SK-N-SH (cell line): ENCODE measurements at regions not wholly inside any gene's neighbourhood (a gene's known extent, or its start where the extent isn't known, plus 50 kb on each side); places are given as distances from the start of the nearest gene placed in this dataset.

Source experiments
- CTCF ChIA-PET: fragments of 300-600, 350-600 bp; formaldehyde crosslinking; extraction: SDS; loops from one replicate; lab custom pipeline; 2021; lab: Yijun Ruan, JAX
- POLR2A ChIA-PET: fragments of 350-600 bp; sonication (Branson Sonifier 250); formaldehyde crosslinking; extraction: SDS; loops from one replicate; lab custom pipeline; 2020; ENCODE audit warnings: antibody characterized with exemption, inconsistent platforms; lab: Yijun Ruan, JAX
- DNase-seq: peaks from one replicate; pipeline ENCODE4 v3.0.0; 2012
- H2AFZ ChIP-seq: fragments of 200-600 bp; sonication (generic); 2 replicates; pipeline ENCODE4 v1.8.1; 2016; ENCODE audit warnings: antibody characterized with exemption, mild to moderate bottlenecking, low read depth
- H3F3A ChIP-seq: fragments of 200-600 bp; sonication (generic); replicated peaks from 2 replicates; pipeline ENCODE3; 2016; ENCODE audit warnings: antibody characterized with exemption, mild to moderate bottlenecking; ENCODE audit not compliant: insufficient read depth
- H3K27ac ChIP-seq, 2 experiments: fragments of 200-500 bp in 1 of 2; fragments of 200-600 bp in 1 of 2; sonication (Bioruptor generic) in 1 of 2; sonication (generic), shearing (Covaris generic) in 1 of 2; 2 replicates each; pipeline versions ENCODE4 v1.5.1 to v1.6.1; 2014 to 2016; ENCODE audit warnings: low read depth in 2 of 2, inconsistent platforms in 1 of 2, low read length in 1 of 2, mild to moderate bottlenecking in 1 of 2, mixed read lengths in 1 of 2
- H3K27me3 ChIP-seq: fragments of 200-600 bp; sonication (generic), shearing (Covaris generic); 2 replicates; pipeline ENCODE4 v1.6.1; 2016; ENCODE audit warnings: mixed run types; ENCODE audit not compliant: insufficient read depth
- H3K36me3 ChIP-seq, 2 experiments: fragments of 200-500 bp in 1 of 2; fragments of 200-600 bp in 1 of 2; sonication (Bioruptor generic) in 1 of 2; sonication (generic) in 1 of 2; replicated peaks in 1 of 2; 2 replicates each; pipeline versions ENCODE3 to v1.5.1; 2014 to 2016; ENCODE audit warnings: low read length in 1 of 2, mild to moderate bottlenecking in 1 of 2; ENCODE audit not compliant: insufficient read depth in 2 of 2, control insufficient read depth in 1 of 2
- H3K4me1 ChIP-seq, 2 experiments: fragments of 200-500 bp in 1 of 2; fragments of 200-600 bp in 1 of 2; sonication (Bioruptor generic) in 1 of 2; sonication (generic), shearing (Covaris generic) in 1 of 2; 2 replicates each; pipeline versions ENCODE4 v1.5.1 to v1.6.1; 2014 to 2016; ENCODE audit warnings: low read depth in 1 of 2, low read length in 1 of 2, mixed run types in 1 of 2; ENCODE audit not compliant: insufficient read depth in 2 of 2, control insufficient read depth in 1 of 2
- H3K4me2 ChIP-seq: fragments of 200-600 bp; sonication (generic), shearing (Covaris generic); 2 replicates; pipeline ENCODE4 v1.6.1; 2017; ENCODE audit warnings: mixed run types
- H3K4me3 ChIP-seq, 2 experiments: fragments of 200-500 bp in 1 of 2; fragments of 200-600 bp in 1 of 2; sonication (Bioruptor generic) in 1 of 2; sonication (generic), shearing (Covaris generic) in 1 of 2; 2 replicates each; pipeline versions ENCODE4 v1.5.1 to v1.8.1; 2014 to 2016; ENCODE audit warnings: low read depth in 2 of 2, inconsistent platforms in 1 of 2, low read length in 1 of 2, mild to moderate bottlenecking in 1 of 2, mixed read lengths in 1 of 2, moderate library complexity in 1 of 2
- H3K79me2 ChIP-seq: fragments of 200-600 bp; sonication (generic); 2 replicates; pipeline ENCODE4 v1.8.1; 2017; ENCODE audit warnings: mild to moderate bottlenecking; ENCODE audit not compliant: insufficient read depth
- H3K9ac ChIP-seq: fragments of 200-600 bp; sonication (generic); 2 replicates; pipeline ENCODE4 v1.6.1; 2017; ENCODE audit warnings: mixed run types
- H3K9me2 ChIP-seq: fragments of 200-600 bp; sonication (generic); 2 replicates; pipeline ENCODE4 v1.6.1; 2017; ENCODE audit warnings: mixed run types
- H3K9me3 ChIP-seq: fragments of 200-600 bp; sonication (generic); 2 replicates; pipeline ENCODE4 v1.6.1; 2017; ENCODE audit warnings: mixed run types, mild to moderate bottlenecking, moderate library complexity
- H4K20me1 ChIP-seq: fragments of 200-600 bp; sonication (generic); 2 replicates; pipeline ENCODE4 v1.6.1; 2017; ENCODE audit warnings: mild to moderate bottlenecking, mixed run types; ENCODE audit not compliant: insufficient read depth
- CHD2 ChIP-seq: fragments of 150-350 bp; IDR thresholded peaks from 2 replicates; pipeline ENCODE4 v1.6.1; 2018; ENCODE audit warnings: low read length; ENCODE audit not compliant: partially characterized antibody
- FOXM1 ChIP-seq: IDR thresholded peaks from 2 replicates; pipeline ENCODE4 v1.4.0; 2012; ENCODE audit warnings: low read depth, mild to moderate bottlenecking
- TEAD4 ChIP-seq: IDR thresholded peaks from 2 replicates; pipeline ENCODE4 v1.4.0; 2012; ENCODE audit warnings: mild to moderate bottlenecking, borderline replicate concordance; ENCODE audit not compliant: insufficient read depth
- WGBS: methylation state at CpG from one replicate; pipeline ENCODE4 v1.1.6; 2017; ENCODE audit warnings: low lambda C conversion rate; 5-methylcytosine and 5-hydroxymethylcytosine counted together
- TF ChIP-seq, protein P1 (sequence below): fragments of 150-350 bp; IDR thresholded peaks from 2 replicates; pipeline ENCODE4 v1.6.1; 2016; ENCODE audit warnings: mild to moderate bottlenecking, low read depth, low read length
- TF ChIP-seq, protein P2 (sequence below): IDR thresholded peaks from 2 replicates; pipeline ENCODE4 v1.4.0; 2012; ENCODE audit warnings: low read depth, borderline replicate concordance
- TF ChIP-seq, protein P3 (sequence below): fragments of 150-350 bp; IDR thresholded peaks from 2 replicates; pipeline ENCODE4 v1.6.1; 2017; ENCODE audit warnings: antibody characterized with exemption, low read length, low read depth, borderline replicate concordance
- TF ChIP-seq, protein P4 (sequence below): IDR thresholded peaks from 2 replicates; pipeline ENCODE4 v1.6.1; 2012; ENCODE audit warnings: mild to moderate bottlenecking, low read depth, low read length, moderate library complexity

DNA sequence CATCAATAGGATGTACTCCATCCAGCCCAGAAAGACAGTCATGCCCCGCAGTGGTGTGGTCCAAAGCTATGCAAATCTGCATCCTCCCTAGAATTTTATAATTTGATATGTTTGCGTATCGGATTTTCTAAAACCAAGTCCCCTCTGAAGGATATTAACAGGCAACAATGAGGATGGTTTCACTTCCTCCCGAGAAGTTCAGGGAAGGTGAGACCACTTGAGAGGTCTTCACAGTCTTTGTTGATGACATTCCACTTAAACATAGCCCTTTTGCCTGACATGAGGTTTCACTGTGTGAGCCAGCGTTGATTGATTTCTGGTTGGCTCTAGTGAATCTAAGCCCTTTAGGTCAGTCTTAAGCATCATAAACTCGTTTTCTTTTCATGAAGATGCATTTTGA lies 276.1 kb downstream of the NR2F2 start (continued):
- TF ChIP-seq, protein P1, sequence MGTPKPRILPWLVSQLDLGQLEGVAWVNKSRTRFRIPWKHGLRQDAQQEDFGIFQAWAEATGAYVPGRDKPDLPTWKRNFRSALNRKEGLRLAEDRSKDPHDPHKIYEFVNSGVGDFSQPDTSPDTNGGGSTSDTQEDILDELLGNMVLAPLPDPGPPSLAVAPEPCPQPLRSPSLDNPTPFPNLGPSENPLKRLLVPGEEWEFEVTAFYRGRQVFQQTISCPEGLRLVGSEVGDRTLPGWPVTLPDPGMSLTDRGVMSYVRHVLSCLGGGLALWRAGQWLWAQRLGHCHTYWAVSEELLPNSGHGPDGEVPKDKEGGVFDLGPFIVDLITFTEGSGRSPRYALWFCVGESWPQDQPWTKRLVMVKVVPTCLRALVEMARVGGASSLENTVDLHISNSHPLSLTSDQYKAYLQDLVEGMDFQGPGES = no peak
- TF ChIP-seq TEAD4 (no peak), FOXM1 (no peak), CHD2 (no peak)
- TF ChIP-seq, protein P2, sequence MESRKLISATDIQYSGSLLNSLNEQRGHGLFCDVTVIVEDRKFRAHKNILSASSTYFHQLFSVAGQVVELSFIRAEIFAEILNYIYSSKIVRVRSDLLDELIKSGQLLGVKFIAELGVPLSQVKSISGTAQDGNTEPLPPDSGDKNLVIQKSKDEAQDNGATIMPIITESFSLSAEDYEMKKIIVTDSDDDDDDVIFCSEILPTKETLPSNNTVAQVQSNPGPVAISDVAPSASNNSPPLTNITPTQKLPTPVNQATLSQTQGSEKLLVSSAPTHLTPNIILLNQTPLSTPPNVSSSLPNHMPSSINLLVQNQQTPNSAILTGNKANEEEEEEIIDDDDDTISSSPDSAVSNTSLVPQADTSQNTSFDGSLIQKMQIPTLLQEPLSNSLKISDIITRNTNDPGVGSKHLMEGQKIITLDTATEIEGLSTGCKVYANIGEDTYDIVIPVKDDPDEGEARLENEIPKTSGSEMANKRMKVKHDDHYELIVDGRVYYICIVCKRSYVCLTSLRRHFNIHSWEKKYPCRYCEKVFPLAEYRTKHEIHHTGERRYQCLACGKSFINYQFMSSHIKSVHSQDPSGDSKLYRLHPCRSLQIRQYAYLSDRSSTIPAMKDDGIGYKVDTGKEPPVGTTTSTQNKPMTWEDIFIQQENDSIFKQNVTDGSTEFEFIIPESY = no peak
- TF ChIP-seq, protein P3, sequence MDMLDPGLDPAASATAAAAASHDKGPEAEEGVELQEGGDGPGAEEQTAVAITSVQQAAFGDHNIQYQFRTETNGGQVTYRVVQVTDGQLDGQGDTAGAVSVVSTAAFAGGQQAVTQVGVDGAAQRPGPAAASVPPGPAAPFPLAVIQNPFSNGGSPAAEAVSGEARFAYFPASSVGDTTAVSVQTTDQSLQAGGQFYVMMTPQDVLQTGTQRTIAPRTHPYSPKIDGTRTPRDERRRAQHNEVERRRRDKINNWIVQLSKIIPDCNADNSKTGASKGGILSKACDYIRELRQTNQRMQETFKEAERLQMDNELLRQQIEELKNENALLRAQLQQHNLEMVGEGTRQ = no peak

DNA sequence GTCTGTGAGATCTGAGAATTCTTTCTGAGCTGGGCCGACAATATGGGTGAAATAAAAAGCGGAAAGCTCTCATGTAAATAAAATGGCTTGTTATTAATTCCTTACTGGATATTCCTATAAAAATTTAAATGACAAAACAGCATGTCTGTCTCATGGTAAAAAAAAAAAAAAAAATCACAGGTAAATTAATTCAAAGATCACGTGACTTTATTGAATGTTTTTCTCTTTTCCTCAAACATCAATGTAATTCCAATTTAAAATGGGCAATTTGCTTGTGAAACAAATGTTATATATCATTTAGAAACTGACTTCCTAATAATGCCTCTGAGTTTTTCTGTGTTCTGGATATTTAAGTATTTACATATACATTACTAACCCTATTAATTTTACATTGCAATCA lies 280.3 kb downstream of the NR2F2 start:
- Histone ChIP-seq H3K4me3 (no peak overlapping the region), H4K20me1 (no peaks in the 10 kb centered on the region), H2AFZ (no peak overlapping the region), H3K9me2 (no peaks in the 10 kb centered on the region), H3K4me2 (no peak overlapping the region), H3F3A (no peaks in the 10 kb centered on the region), H3K9ac (no peak overlapping the region), H3K4me1 (no peaks in the 10 kb centered on the region), H3K9me3 (peaks cover 7% of the 10 kb centered on the region; the same call in 1 of the 2 replicates), H3K79me2 (no peaks in the 10 kb centered on the region), H3K27me3 (no peaks in the 10 kb centered on the region), H3K36me3 (no peaks in the 10 kb centered on the region), H3K27ac (no peak overlapping the region)
- no peak for DNase-seq
- ChIA-PET POLR2A (no interaction called here), CTCF (no interaction called here)
- TF ChIP-seq, protein P4, sequence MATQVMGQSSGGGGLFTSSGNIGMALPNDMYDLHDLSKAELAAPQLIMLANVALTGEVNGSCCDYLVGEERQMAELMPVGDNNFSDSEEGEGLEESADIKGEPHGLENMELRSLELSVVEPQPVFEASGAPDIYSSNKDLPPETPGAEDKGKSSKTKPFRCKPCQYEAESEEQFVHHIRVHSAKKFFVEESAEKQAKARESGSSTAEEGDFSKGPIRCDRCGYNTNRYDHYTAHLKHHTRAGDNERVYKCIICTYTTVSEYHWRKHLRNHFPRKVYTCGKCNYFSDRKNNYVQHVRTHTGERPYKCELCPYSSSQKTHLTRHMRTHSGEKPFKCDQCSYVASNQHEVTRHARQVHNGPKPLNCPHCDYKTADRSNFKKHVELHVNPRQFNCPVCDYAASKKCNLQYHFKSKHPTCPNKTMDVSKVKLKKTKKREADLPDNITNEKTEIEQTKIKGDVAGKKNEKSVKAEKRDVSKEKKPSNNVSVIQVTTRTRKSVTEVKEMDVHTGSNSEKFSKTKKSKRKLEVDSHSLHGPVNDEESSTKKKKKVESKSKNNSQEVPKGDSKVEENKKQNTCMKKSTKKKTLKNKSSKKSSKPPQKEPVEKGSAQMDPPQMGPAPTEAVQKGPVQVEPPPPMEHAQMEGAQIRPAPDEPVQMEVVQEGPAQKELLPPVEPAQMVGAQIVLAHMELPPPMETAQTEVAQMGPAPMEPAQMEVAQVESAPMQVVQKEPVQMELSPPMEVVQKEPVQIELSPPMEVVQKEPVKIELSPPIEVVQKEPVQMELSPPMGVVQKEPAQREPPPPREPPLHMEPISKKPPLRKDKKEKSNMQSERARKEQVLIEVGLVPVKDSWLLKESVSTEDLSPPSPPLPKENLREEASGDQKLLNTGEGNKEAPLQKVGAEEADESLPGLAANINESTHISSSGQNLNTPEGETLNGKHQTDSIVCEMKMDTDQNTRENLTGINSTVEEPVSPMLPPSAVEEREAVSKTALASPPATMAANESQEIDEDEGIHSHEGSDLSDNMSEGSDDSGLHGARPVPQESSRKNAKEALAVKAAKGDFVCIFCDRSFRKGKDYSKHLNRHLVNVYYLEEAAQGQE = no peak
- 23% methylated on average over 3 of the region's 3 CpGs for WGBS
